ENCODE measurements at regions not wholly inside any gene's neighbourhood (a gene's known extent, or its start where the extent isn't known, plus 50 kb on each side); places are given as distances from the start of the nearest gene placed in this dataset.

DNA sequence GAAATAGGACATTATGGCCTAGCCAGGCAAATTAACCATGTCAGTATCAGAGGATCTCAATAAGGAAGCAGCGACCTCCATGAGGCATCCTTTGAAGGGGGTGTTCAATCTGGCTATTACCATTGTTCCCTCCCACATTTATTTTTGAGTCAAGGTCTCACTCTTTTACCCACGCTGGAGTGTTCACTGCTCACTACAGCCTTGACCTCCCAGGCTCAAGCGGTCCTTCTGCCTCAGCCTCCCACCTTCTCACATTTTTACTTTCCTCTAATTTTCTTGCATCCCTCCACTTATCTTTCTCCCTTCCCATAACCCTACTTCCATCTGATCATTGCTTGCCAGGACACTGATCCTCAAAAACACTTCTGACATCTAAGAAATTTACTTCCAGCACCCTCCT, 654.0 kb upstream of the NR2F2 start:
- Histone ChIP-seq H3K4ac (ENCODE audit: low read depth, low read length) (no peak overlapping the region), H2BK15ac (replicated peaks; ENCODE audit: low read depth) (no peak overlapping the region), H2BK120ac (ENCODE audit: low read depth, low read length) (no peak overlapping the region), H3K36me3 (ENCODE audit: control insufficient read depth, insufficient read depth, low read length) (no peaks in the 10 kb centered on the region), H4K5ac (ENCODE audit: low read length) (no peak overlapping the region), H4K8ac (ENCODE audit: low read depth, low read length) (no peak overlapping the region), H3K4me3 (ENCODE audit: low read length) (no peak overlapping the region), H3K9ac (ENCODE audit: low read length) (no peak overlapping the region), H3K27ac (ENCODE audit: low read depth, low read length) (no peak overlapping the region), H3K56ac (ENCODE audit: low read length) (no peak overlapping the region), H3K4me1 (ENCODE audit: control insufficient read depth, low read depth, low read length) (no peaks in the 10 kb centered on the region), H2AK5ac (ENCODE audit: low read length) (no peak overlapping the region), H3K27me3 (ENCODE audit: insufficient read depth, low read length, poor library complexity) (no peaks in the 10 kb centered on the region), H3K18ac (ENCODE audit: low read length) (no peak overlapping the region), H3K23ac (ENCODE audit: low read length) (no peak overlapping the region), H2BK5ac (ENCODE audit: low read length) (no peak overlapping the region), H3K79me2 (ENCODE audit: control insufficient read depth, insufficient read depth, low read length) (no peaks in the 10 kb centered on the region), H3K4me2 (ENCODE audit: low read length) (no peak overlapping the region), H3K79me1 (ENCODE audit: low read length) (no peaks in the 10 kb centered on the region)
- no CpG with 5 or more reads among the region's 3 CpGs for WGBS (ENCODE audit: extremely low coverage, insufficient coverage, low lambda C conversion rate)
- no peak for DNase-seq

DNA sequence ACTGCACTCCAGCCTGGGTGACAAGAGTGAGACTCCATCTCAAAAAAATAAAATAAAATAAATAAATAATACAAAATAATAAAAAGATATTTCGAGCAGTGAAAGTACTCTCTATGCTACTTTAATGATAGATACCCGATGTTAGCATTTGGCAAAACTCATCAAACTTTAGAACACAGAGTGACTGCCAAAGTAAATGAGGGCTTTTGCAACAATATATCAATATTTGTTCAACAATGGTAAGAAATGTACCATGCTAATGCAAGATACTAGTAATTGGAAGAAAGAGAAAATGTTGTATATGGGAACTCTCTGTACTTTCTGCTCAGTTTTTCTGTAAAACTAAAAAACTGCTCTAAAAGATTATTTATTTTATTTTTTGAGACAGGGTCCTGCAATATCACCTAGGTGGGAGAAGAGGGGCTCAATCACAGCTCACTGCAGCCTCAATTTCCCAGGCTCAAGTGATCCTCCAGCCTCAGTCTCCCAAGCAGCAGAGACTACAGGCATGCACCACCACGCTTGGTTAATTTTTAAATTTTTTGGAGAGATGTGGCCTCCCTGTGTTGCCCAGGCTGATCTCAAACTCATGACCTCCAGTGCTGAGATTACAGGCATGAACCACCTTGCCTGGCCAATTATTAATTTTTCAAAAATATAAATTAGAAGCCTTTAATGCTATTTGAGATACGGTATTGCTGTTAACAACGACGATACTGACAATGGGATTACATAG, 650.5 kb upstream of the NR2F2 start:
- Histone ChIP-seq H3K9ac (ENCODE audit: low read length) (no peak overlapping the region), H3K27ac (ENCODE audit: low read depth, low read length) (no peak overlapping the region), H2BK5ac (ENCODE audit: low read length) (no peak overlapping the region), H4K8ac (ENCODE audit: low read depth, low read length) (no peak overlapping the region), H3K4ac (ENCODE audit: low read depth, low read length) (no peak overlapping the region), H3K18ac (ENCODE audit: low read length) (no peak overlapping the region), H2BK15ac (replicated peaks; ENCODE audit: low read depth) (no peak overlapping the region), H3K4me1 (ENCODE audit: control insufficient read depth, low read depth, low read length) (no peaks in the 10 kb centered on the region), H2AK5ac (ENCODE audit: low read length) (no peak overlapping the region), H3K23ac (ENCODE audit: low read length) (no peak overlapping the region), H3K79me1 (ENCODE audit: low read length) (no peaks in the 10 kb centered on the region), H3K4me3 (ENCODE audit: low read length) (no peak overlapping the region), H3K36me3 (ENCODE audit: control insufficient read depth, insufficient read depth, low read length) (no peaks in the 10 kb centered on the region), H3K56ac (ENCODE audit: low read length) (no peak overlapping the region), H3K27me3 (ENCODE audit: insufficient read depth, low read length, poor library complexity) (no peaks in the 10 kb centered on the region), H2BK120ac (ENCODE audit: low read depth, low read length) (no peak overlapping the region), H3K4me2 (ENCODE audit: low read length) (no peak overlapping the region), H3K79me2 (ENCODE audit: control insufficient read depth, insufficient read depth, low read length) (no peaks in the 10 kb centered on the region), H4K5ac (ENCODE audit: low read length) (no peak overlapping the region)
- no CpG with 5 or more reads among the region's 6 CpGs for WGBS (ENCODE audit: extremely low coverage, insufficient coverage, low lambda C conversion rate)
- no peak for DNase-seq

DNA sequence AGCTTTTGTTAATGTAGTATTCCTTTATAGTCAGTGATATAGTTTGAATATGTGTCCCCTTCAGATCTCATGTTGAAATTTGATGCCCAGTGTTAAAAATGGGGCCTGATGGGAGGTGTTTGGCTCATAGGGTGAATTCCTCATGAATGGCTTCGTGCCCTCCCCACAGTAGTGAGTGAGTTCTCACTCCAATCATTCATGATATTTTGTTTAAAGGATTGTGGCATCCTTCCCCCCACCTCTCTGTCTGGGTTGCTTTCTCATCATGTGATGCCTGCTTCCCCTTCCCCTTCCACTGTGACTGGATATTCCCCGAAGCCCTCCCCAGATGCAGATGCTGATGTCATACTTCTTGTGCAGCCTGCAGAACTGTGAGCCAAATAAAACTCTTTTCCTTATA, 649.8 kb upstream of the NR2F2 start:
- Histone ChIP-seq H4K5ac (ENCODE audit: low read length) (no peak overlapping the region), H3K4me2 (ENCODE audit: low read length) (no peak overlapping the region), H3K79me1 (ENCODE audit: low read length) (no peaks in the 10 kb centered on the region), H2BK15ac (replicated peaks; ENCODE audit: low read depth) (no peak overlapping the region), H3K18ac (ENCODE audit: low read length) (no peak overlapping the region), H3K4me1 (ENCODE audit: control insufficient read depth, low read depth, low read length) (no peaks in the 10 kb centered on the region), H3K56ac (ENCODE audit: low read length) (no peak overlapping the region), H3K4me3 (ENCODE audit: low read length) (no peak overlapping the region), H3K9ac (ENCODE audit: low read length) (no peak overlapping the region), H2AK5ac (ENCODE audit: low read length) (no peak overlapping the region), H3K79me2 (ENCODE audit: control insufficient read depth, insufficient read depth, low read length) (no peaks in the 10 kb centered on the region), H3K27me3 (ENCODE audit: insufficient read depth, low read length, poor library complexity) (no peaks in the 10 kb centered on the region), H3K27ac (ENCODE audit: low read depth, low read length) (no peak overlapping the region), H4K8ac (ENCODE audit: low read depth, low read length) (no peak overlapping the region), H2BK120ac (ENCODE audit: low read depth, low read length) (no peak overlapping the region), H3K4ac (ENCODE audit: low read depth, low read length) (no peak overlapping the region), H2BK5ac (ENCODE audit: low read length) (no peak overlapping the region), H3K36me3 (ENCODE audit: control insufficient read depth, insufficient read depth, low read length) (no peaks in the 10 kb centered on the region), H3K23ac (ENCODE audit: low read length) (no peak overlapping the region)
- DNase-seq, result no peak
- WGBS (ENCODE audit: extremely low coverage, insufficient coverage, low lambda C conversion rate), result no CpG with 5 or more reads among the region's 2 CpGs

DNA sequence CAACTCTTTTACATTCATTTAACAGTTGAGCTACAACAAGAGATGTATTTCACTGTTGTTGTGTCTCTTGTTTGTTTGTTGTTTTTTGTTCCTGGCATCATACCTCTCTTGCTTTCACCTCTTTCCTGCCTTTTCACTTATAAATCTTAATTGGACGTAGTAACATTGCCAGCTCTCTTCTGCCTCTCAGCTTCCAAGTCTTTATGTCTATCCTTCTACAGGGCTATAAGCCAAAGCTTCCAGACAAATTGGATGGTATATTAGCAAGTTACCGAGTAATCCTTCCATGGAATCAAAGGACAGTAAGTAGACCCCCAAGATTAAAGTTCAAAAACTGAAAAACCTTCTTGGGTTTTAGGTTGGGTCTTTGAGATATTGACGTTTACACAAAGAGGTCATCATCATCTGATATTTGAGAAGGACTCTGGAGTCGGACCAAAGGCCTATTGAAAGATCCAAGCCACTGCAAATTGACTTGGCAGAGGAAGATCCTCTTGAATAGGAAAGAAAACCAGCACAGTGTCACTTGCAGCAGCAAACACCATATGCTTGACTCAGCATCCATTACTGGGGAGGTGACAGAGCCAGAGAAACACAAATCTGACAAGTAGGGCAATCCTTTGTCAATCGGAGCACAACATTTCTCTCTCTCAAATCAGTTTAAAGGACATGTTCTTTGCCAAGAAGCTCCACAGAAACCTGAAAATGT, 648.5 kb upstream of the NR2F2 start:
- Histone ChIP-seq H3K9ac (ENCODE audit: low read length) (no peak overlapping the region), H3K4me2 (ENCODE audit: low read length) (no peak overlapping the region), H2AK5ac (ENCODE audit: low read length) (no peak overlapping the region), H3K4me1 (ENCODE audit: control insufficient read depth, low read depth, low read length) (no peaks in the 10 kb centered on the region), H3K4ac (ENCODE audit: low read depth, low read length) (no peak overlapping the region), H3K79me1 (ENCODE audit: low read length) (no peaks in the 10 kb centered on the region), H2BK15ac (replicated peaks; ENCODE audit: low read depth) (no peak overlapping the region), H3K18ac (ENCODE audit: low read length) (no peak overlapping the region), H2BK5ac (ENCODE audit: low read length) (no peak overlapping the region), H3K4me3 (ENCODE audit: low read length) (no peak overlapping the region), H2BK120ac (ENCODE audit: low read depth, low read length) (no peak overlapping the region), H4K5ac (ENCODE audit: low read length) (no peak overlapping the region), H3K79me2 (ENCODE audit: control insufficient read depth, insufficient read depth, low read length) (no peaks in the 10 kb centered on the region), H3K36me3 (ENCODE audit: control insufficient read depth, insufficient read depth, low read length) (no peaks in the 10 kb centered on the region), H3K56ac (ENCODE audit: low read length) (no peak overlapping the region), H3K27me3 (ENCODE audit: insufficient read depth, low read length, poor library complexity) (no peaks in the 10 kb centered on the region), H4K8ac (ENCODE audit: low read depth, low read length) (no peak overlapping the region), H3K23ac (ENCODE audit: low read length) (no peak overlapping the region), H3K27ac (ENCODE audit: low read depth, low read length) (no peak overlapping the region)
- DNase-seq, result no peak
- no CpG with 5 or more reads among the region's 5 CpGs for WGBS (ENCODE audit: extremely low coverage, insufficient coverage, low lambda C conversion rate)

DNA sequence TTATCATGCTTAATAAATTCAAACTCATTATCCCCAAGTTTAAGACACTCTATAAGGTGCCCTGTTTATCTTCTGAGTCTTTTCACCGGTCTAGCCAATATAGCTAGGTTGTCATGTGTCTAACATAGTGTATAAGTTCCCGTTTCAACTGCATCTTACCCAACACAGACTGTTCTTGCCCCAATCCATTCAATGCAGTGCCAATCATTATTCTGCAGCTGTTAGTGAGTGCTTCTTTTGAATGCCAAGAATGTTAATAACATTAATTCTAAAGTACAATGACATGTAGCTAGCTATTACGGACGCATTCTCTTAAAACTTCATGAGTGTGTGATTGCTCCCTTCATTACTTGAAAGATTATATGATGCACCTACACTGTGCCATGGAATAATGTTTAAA, 646.4 kb upstream of the NR2F2 start:
- H3K36me3 ChIP-seq (ENCODE audit: control insufficient read depth, insufficient read depth, low read length), result no peaks in the 10 kb centered on the region
- no peaks in the 10 kb centered on the region for H3K4me1 ChIP-seq (ENCODE audit: control insufficient read depth, low read depth, low read length)
- H2AK5ac ChIP-seq (ENCODE audit: low read length), result no peak overlapping the region
- H2BK5ac ChIP-seq (ENCODE audit: low read length), result no peak overlapping the region
- H3K4me2 ChIP-seq (ENCODE audit: low read length), result no peak overlapping the region
- H3K56ac ChIP-seq (ENCODE audit: low read length), result no peak overlapping the region
- no peak overlapping the region for H3K4me3 ChIP-seq (ENCODE audit: low read length)
- H2BK15ac ChIP-seq (replicated peaks; ENCODE audit: low read depth), result no peak overlapping the region
- no peaks in the 10 kb centered on the region for H3K79me1 ChIP-seq (ENCODE audit: low read length)
- no CpG with 5 or more reads among the region's 4 CpGs for WGBS (ENCODE audit: extremely low coverage, insufficient coverage, low lambda C conversion rate)
- DNase-seq, result no peak
- H3K27ac ChIP-seq (ENCODE audit: low read depth, low read length), result no peak overlapping the region
- no peak overlapping the region for H4K5ac ChIP-seq (ENCODE audit: low read length)
- no peak overlapping the region for H3K23ac ChIP-seq (ENCODE audit: low read length)
- no peak overlapping the region for H3K18ac ChIP-seq (ENCODE audit: low read length)
- H3K27me3 ChIP-seq (ENCODE audit: insufficient read depth, low read length, poor library complexity), result no peaks in the 10 kb centered on the region
- H3K4ac ChIP-seq (ENCODE audit: low read depth, low read length), result no peak overlapping the region
- no peak overlapping the region for H3K9ac ChIP-seq (ENCODE audit: low read length)
- H4K8ac ChIP-seq (ENCODE audit: low read depth, low read length), result no peak overlapping the region
- no peak overlapping the region for H2BK120ac ChIP-seq (ENCODE audit: low read depth, low read length)
- no peaks in the 10 kb centered on the region for H3K79me2 ChIP-seq (ENCODE audit: control insufficient read depth, insufficient read depth, low read length)
